GM13977 (cell line): ENCODE measurements at regions not wholly inside any gene's neighbourhood (a gene's known extent, or its start where the extent isn't known, plus 50 kb on each side); places are given as distances from the start of the nearest gene placed in this dataset.

Experiments used
- DNase-seq: peaks from one replicate; pipeline ENCODE4 v3.0.0; 2012; ENCODE audit warnings: low spot score
- in situ Hi-C: fragments of 300-500 bp; cut with MboI; formaldehyde crosslinking; loops from one replicate; pipeline ENCODE4 v1.12.0; 2022; ENCODE audit warnings: low sequenced_read_pairs, low pct_unique_long_range_greater_than_20kb, mixed read lengths, inconsistent platforms; ENCODE audit not compliant: unreplicated experiment
- TF ChIP-seq, protein P1 (sequence below): IDR thresholded peaks from 2 replicates; pipeline ENCODE4 v1.5.1; 2012; ENCODE audit warnings: mild to moderate bottlenecking, control low read depth; ENCODE audit not compliant: insufficient read depth; ENCODE audit errors: extremely low read depth, missing control alignments

DNA sequence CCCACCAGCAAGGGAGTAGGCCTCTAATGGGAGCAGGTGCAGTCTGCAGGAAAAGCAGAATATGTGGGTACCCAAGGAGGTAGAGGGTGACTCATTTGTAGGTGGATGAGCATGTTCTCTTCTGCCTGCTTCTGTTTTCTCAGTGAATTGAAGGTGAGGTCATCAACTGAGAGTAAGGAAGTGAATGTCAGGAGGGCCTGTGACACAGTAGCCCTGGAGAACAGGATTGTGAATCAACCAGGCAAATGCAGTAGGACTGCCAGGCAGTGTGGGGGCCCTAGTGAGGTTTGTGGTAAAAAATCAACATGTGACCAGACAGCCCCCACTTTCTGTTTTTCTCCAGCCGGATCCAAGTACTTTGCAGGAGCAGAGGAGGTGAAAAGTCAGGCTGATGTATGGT is 150.5 kb upstream of the SOX9 start:
- no peak for DNase-seq
- in situ Hi-C loops, result no loop called here
- TF ChIP-seq, protein P1, sequence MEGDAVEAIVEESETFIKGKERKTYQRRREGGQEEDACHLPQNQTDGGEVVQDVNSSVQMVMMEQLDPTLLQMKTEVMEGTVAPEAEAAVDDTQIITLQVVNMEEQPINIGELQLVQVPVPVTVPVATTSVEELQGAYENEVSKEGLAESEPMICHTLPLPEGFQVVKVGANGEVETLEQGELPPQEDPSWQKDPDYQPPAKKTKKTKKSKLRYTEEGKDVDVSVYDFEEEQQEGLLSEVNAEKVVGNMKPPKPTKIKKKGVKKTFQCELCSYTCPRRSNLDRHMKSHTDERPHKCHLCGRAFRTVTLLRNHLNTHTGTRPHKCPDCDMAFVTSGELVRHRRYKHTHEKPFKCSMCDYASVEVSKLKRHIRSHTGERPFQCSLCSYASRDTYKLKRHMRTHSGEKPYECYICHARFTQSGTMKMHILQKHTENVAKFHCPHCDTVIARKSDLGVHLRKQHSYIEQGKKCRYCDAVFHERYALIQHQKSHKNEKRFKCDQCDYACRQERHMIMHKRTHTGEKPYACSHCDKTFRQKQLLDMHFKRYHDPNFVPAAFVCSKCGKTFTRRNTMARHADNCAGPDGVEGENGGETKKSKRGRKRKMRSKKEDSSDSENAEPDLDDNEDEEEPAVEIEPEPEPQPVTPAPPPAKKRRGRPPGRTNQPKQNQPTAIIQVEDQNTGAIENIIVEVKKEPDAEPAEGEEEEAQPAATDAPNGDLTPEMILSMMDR, result no peak

DNA sequence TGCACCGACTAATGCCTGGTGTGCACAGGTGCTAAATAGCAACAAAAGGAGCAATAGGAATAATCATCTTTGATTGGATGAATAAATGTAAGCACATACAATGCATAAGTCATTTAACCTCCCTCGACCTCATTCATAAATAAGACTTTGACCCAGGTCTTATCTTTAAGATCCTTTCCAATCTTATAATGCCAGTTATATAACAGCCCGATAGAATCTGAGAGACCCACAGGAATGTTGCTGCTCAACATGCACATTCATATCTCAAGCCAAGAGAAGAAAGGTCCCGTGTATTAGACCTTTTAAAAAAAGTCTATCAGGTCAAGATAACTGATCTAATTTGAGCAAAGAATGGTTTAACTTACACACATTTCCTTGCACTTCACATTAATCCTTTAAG is 146.8 kb upstream of the SOX9 start:
- in situ Hi-C loops, result no loop called here
- TF ChIP-seq, protein P1, result no peak
- DNase-seq, result no peak

DNA sequence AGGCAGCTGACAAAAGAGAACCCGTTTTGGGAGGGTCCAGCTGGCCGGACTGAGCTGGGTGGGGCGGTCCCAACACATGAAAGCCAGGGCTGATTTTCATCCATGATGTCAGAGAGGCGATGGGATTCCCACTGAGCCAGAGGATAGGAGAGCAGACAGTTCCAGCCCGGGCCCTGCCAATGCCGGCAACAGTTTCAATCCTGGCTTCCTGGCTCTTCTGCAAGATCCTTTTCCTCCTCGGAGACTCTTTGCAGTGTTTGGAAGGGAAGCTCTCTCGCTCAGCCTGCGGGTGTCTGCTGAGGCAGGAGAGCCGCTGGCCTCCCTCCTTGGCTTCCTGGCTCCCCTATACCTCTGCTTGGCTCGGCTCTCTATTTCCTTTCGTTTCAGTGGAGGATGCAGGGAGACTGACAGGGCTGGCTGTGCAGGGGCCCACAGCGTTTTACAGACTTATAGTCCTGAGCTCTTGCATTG is 145.5 kb upstream of the SOX9 start:
- TF ChIP-seq, protein P1, result no peak
- no peak for DNase-seq
- in situ Hi-C loops, result no loop called here

DNA sequence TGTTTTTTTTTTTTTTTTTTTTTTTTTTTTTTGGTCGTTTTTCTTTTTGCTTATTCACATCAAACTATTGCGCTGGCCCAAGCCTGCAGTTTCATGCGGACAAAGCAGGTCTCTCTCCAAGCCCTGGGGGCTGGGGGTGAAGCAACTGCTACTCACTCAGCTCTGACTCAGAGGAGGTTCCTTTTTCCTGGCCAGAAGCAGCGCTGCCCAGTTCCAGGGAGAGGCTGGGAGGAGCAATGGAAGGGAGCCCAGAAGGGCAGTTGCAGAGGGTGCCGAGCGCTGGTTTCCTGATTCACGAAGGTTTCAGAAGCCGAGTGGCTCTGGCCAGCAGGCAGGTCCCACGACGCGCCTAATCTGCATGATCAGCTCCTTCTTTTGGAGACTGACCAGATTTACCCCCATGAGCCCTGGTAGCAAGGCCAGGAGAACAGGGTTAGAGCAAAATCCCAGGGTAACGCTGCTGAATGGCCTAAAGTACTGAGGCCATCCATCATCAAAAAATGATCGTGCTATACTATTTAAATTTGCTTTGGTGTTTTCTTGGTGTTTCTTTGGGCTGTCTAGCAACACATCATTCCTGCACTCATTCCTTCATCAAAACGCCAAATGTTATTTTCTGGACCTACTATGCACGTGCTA is 144.7 kb upstream of the SOX9 start:
- in situ Hi-C loops, result no loop called here
- TF ChIP-seq, protein P1, result no peak
- DNase-seq, result no peak

DNA sequence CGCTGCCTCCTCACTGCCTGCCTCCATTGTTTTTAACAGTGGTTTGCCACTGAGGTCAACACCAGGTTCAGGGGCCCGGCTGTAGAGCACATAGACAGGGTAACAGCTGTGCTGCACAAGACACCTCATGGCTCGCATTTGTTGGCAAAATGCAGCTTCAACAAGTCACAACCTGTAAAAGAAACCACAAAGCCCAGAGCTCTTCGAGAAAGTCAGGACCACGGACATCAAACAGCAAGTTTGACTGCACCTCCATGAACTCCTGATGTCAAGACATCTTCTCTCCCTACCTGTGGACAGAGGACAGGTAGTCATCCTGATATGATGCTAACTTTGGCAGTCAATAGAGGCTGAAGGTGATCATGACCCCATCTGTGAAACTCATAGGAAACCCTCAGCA is 142.4 kb upstream of the SOX9 start:
- no peak for DNase-seq
- TF ChIP-seq, protein P1, result no peak
- in situ Hi-C loops, result no loop called here

DNA sequence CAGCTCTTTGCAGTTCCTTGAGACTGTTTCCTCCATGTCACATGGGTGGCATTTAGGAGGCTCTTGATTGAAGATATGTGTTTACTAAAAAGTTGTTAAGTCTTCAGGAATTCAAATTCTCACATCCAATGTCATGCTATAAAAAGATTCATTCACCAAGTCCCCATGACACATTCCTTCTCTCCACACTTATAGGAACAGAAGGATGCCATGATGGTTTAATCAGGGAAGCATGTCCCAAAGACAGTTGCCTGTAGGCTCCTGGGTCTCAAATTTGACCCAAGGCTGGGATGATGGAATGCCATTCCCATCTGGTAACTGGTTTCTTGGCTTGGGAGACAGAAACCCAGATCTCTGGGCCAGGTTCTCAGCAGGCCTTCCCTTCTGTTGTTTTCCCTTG is 140.6 kb upstream of the SOX9 start:
- DNase-seq, result no peak
- TF ChIP-seq, protein P1, result no peak
- in situ Hi-C loops, result no loop called here
